ENCODE measurements at regions not wholly inside any gene's neighbourhood (a gene's known extent, or its start where the extent isn't known, plus 50 kb on each side); places are given as distances from the start of the nearest gene placed in this dataset.
"Not testable (repeated sequence)": the region's sequence is repeated elsewhere in the genome, so short reads cannot be mapped to it uniquely, and the experiment has no call there.

DNA sequence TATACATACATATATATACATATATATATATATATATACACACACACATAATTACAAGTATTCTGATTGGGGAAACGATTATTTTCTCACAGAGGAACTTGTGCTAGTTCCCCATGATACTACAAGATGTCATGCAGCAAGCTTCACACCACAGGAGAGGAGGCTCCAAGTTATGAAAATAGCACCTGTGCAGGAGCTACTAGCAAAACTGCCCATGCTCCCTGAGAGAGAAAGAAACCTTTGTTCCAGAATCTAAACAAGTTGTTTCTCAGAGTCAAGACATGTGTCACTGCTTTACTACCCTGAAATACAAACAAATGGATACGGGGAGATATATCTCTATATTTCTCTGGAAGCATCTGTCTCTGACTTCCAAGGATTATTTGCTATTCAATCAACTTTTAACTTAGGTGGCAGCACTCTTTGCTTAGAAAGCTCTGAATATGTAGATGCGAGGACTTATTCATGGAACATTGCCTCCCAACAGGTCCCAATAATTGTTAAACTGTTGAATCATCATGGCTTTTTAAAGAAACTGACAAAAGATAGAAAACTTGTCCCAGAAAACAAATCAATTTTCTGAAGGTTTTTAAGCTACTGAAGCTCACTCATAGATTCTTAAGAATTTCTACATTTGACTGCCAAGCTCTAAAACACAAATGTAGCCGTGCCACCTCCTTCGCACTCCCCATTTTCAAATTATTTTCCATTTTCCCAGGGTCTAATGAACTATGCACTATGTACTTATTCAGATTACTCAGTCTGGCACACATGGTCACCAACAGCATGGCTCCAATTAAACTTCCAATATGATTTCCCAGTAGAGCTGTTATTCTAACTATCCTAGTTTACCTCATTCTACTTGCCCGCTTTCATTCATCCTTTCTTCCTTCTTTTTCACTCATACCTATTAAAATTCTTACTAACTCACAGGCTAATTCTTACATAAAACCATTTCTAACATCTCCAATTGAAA is 929.1 kb downstream of the LTN1 start:
- H3K9me3 ChIP-seq: no peaks in the 10 kb centered on the region
- ATAC-seq: no peak
- H3K27ac ChIP-seq: no peak overlapping the region
- no peaks in the 10 kb centered on the region for H3K4me1 ChIP-seq
- TF ChIP-seq POLR2A (IDR thresholded peaks at IDR 0.05): no peak
- TF ChIP-seq CTCF (IDR thresholded peaks at IDR 0.05): no peak
- no peaks in the 10 kb centered on the region for H3K36me3 ChIP-seq (replicated peaks in 1 of 2; ENCODE audit: insufficient read depth in 1 of 2, low read depth in 2 of 2)
- 74 to 77% methylated on average over 6 of the region's 6 CpGs for WGBS, 2 donors
- no peaks in the 10 kb centered on the region for H3K27me3 ChIP-seq
- H3K4me3 ChIP-seq: no peak overlapping the region
- no peak for DNase-seq
- intact Hi-C loops (cut with DNase I): no loop called here

GRCh38 chr21:28052956-28053355 is 939.7 kb downstream of the LTN1 start:
- H3K27me3 ChIP-seq; H3K36me3 ChIP-seq (replicated peaks in 1 of 2; ENCODE audit: insufficient read depth in 1 of 2, low read depth in 2 of 2); H3K4me3 ChIP-seq; H3K9me3 ChIP-seq; H3K4me1 ChIP-seq; ATAC-seq; intact Hi-C loops (cut with DNase I); DNase-seq; H3K27ac ChIP-seq: not testable (repeated sequence)
- 42 to 53% methylated on average over 1 of the region's 1 CpG for WGBS, 2 donors

DNA sequence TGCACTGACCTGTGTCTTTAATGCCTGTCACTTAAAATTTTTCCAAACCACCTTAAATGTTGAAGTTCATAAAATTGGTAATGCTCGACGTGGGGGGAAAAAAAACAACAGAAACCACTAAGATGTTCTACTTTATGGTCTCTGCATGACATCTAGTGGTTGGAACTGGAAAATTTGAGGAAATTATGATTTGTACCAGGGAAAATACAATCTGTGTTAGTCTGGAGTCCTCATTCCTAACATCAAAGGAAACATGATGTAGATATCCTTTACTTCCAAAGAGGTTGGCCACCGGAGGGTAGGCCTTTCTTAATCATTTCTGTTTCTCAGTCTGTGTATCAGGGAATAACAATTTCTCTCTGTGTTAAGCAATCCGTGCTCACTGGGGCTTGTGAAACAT is 941.0 kb downstream of the LTN1 start:
- ATAC-seq (peak; percentile 71), DNase-seq (peak in 1 of 4 donors; percentile 6)
- intact Hi-C loops (cut with DNase I); H3K4me1 ChIP-seq; H3K27ac ChIP-seq; H3K36me3 ChIP-seq (replicated peaks in 1 of 2; ENCODE audit: insufficient read depth in 1 of 2, low read depth in 2 of 2); H3K9me3 ChIP-seq; H3K27me3 ChIP-seq; H3K4me3 ChIP-seq: not testable (repeated sequence)
- peak in 6 of 7 experiments; percentile 33 to 75 (median 62) for TF ChIP-seq CTCF (IDR thresholded peaks at IDR 0.05)
- 16 to 20% methylated on average over 4 of the region's 4 CpGs for WGBS, 2 donors

DNA sequence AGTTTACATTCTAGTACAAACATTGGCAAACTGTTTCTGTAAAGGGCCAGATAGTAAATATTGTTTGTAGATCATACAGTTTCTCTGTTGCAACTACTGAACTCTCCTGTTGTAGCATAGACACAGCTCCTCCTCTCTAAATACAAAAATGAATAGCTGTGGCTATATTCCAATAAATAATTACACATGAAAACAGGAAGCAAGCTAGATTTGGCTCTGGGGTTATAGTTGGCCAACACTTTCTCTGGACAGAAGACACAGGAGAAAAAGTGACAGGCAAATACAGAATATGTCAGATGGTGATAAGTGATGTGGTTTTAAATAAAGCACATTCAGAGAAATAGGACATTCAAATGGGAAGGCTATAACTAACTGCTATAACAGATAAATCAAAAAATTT is 957.0 kb downstream of the LTN1 start:
- H3K9me3 ChIP-seq; intact Hi-C loops (cut with DNase I); H3K27me3 ChIP-seq; H3K4me3 ChIP-seq; H3K36me3 ChIP-seq (replicated peaks in 1 of 2; ENCODE audit: insufficient read depth in 1 of 2, low read depth in 2 of 2); H3K27ac ChIP-seq; ATAC-seq; H3K4me1 ChIP-seq; DNase-seq: not testable (repeated sequence)

DNA sequence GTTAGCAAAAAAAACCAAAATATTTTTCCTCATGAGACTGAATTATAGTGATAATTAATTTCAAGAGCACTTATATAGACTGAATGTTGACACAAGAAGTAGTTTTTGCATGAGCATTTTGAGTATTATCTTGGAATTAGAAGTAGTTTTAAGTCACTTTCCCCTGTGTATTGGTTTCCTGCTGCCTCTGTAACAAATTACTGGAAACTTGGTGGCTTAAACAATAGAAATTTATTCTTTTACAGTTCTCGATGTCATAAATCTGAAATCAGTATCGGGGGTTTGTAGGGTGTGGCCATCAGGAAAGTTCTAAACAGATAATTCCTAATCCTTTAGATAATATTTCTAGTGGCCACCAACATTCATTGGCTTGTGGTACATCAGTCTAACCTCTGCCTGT is 957.8 kb downstream of the LTN1 start:
- H3K27ac ChIP-seq; H3K4me3 ChIP-seq; DNase-seq; intact Hi-C loops (cut with DNase I); H3K36me3 ChIP-seq (replicated peaks in 1 of 2; ENCODE audit: insufficient read depth in 1 of 2, low read depth in 2 of 2); H3K4me1 ChIP-seq; H3K27me3 ChIP-seq; ATAC-seq: not testable (repeated sequence)
- peaks cover 0 to 12% (median 0%) of the 10 kb centered on the region in 3 donors for H3K9me3 ChIP-seq
- 76 to 94% methylated on average over 2 of the region's 2 CpGs for WGBS, 2 donors

GRCh38 chr21:28034334-28034733 is 958.3 kb downstream of the LTN1 start:
- WGBS, 2 donors: 82 to 84% methylated on average over 4 of the region's 4 CpGs
- H3K4me3 ChIP-seq; ATAC-seq; H3K27me3 ChIP-seq; H3K27ac ChIP-seq; intact Hi-C loops (cut with DNase I); H3K36me3 ChIP-seq (replicated peaks in 1 of 2; ENCODE audit: insufficient read depth in 1 of 2, low read depth in 2 of 2); H3K4me1 ChIP-seq: not testable (repeated sequence)
- DNase-seq: peak in 1 of 4 donors; percentile 2
- peaks cover 0 to 12% (median 0%) of the 10 kb centered on the region in 3 donors for H3K9me3 ChIP-seq

DNA sequence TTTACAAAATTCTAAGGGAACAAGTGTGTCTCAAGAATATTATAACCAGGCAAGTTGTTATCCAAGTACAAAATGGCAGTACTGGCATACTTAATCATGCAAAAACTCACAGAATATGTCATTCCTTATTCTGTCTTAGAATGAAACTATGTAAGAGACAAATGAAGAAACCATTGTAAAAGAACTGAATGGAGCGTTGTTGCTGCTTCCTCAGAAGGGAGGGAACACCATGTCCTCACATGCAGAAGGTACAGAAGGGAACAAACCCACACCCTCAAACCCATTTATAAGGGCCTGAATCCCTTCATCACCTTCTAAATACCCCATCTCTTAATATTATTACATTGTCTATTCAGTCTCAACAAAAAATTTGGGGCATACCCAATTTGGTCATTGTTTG is 960.0 kb downstream of the LTN1 start:
- H3K27ac ChIP-seq; intact Hi-C loops (cut with DNase I); H3K4me1 ChIP-seq; H3K4me3 ChIP-seq; DNase-seq; H3K27me3 ChIP-seq; H3K36me3 ChIP-seq (replicated peaks in 1 of 2; ENCODE audit: insufficient read depth in 1 of 2, low read depth in 2 of 2); ATAC-seq: not testable (repeated sequence)
- peaks cover 0 to 12% (median 0%) of the 10 kb centered on the region in 3 donors for H3K9me3 ChIP-seq
- WGBS, 2 donors: 84 to 92% methylated on average over 1 of the region's 1 CpG

DNA sequence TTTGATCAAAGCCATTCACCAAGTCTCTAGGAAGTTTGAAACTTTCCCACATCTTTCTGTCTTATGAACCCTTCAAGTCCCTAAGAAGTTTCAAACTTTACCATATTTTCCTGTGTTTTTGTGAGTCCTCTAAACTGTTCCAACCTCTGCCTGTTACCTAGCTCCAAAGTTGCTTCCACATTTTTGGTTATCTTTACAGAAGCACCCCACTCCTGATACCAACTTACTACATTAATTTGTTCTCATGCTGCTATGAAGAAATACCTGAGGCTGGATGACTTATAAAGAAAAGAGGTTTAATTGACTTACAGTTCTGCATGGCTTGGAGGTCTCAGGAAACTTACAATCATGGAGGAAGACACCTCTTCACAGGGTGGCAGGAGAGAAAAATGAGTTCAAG is 961.6 kb downstream of the LTN1 start:
- H3K27me3 ChIP-seq; H3K36me3 ChIP-seq (replicated peaks in 1 of 2; ENCODE audit: insufficient read depth in 1 of 2, low read depth in 2 of 2); H3K27ac ChIP-seq; ATAC-seq; intact Hi-C loops (cut with DNase I); H3K4me3 ChIP-seq; H3K4me1 ChIP-seq; DNase-seq: not testable (repeated sequence)
- peaks cover 0 to 12% (median 0%) of the 10 kb centered on the region in 3 donors for H3K9me3 ChIP-seq
